GM08714 (cell line): ENCODE measurements at regions not wholly inside any gene's neighbourhood (a gene's known extent, or its start where the extent isn't known, plus 50 kb on each side); places are given as distances from the start of the nearest gene placed in this dataset.

ENCODE experiments used
- H3K4me3 ChIP-seq: fragments of 200-500 bp; sonication (Bioruptor generic); 2 replicates; pipeline ENCODE4 v1.5.1; 2014; ENCODE audit warnings: mild to moderate bottlenecking, low read length, inconsistent platforms
- ZNF274 ChIP-seq: IDR thresholded peaks from 2 replicates; pipeline ENCODE4 v1.6.1; 2012; ENCODE audit warnings: mild to moderate bottlenecking, low read depth, low read length

DNA sequence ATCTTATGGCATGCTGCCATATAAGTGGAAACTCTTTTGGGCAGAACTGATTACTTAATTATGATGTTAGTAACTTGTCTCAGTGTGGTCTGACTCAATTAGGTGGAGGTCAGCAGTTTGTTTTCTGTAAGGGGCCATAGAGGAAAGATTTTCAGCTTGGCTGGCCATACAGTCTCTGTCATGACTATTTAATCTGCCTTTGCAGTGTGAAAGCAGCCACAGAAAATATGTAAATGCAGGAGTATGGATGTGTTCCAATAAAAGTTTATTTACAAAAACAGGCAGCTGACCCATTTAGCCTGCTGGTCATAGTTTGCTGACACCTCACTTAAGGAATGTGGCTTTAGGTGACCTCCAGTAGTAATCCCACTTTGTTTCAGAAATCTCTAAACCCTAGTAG lies 700.7 kb downstream of the EPM2A start:
- no peak for TF ChIP-seq ZNF274
- H3K4me3 ChIP-seq, result no peak overlapping the region

DNA sequence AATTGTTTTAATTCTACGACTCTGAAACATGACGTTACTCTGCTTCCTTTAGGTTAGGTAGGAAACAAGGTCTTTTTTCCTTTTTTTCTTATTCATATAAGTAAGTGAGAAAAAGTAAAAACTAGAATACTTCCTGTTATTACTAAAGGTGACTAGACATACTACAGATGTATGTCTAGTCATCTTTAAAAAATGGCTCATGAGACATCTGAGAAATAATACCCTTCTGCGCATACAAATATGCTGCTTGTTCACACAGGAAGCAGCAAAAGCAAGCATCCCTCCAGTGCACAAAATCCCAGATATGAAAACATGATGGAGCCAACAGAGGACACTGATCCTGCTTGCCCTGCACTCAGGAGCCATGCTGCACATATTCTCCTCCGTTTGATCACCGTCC lies 699.1 kb downstream of the EPM2A start:
- no peak for TF ChIP-seq ZNF274
- H3K4me3 ChIP-seq, result no peak overlapping the region

DNA sequence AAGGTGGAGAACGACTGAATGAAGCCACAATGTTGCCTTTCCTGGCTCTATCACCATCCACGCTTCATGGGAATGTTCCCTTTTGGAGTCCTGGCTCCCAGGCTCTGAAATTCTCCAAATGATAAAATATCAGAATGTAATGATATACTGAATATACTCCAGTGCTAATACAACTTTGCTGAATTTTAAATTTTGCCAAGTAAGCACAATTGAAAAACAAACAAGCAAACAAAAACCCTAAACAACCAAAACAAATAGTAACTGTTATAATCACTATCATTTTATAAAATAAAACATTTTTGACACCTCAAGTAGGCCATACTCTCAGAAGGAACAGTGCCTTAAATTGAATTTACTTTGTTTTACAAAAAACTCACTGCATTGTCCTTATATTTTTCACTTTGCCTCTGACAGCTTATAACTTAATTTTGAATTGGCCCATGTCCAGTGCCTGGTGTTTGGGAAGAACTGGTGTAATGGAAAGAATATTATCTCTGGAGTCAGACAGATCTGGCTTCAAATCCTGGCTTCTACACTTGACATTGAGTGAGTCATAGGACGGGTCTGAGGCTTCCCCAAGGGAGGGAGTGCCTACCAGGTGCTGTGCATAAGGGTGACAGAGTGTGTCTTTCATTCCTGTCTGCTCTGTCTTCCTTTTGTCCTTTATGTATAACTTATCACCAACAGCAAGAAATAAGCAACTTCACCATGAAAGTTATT lies 698.3 kb downstream of the EPM2A start:
- no peak overlapping the region for H3K4me3 ChIP-seq
- TF ChIP-seq ZNF274, result no peak

DNA sequence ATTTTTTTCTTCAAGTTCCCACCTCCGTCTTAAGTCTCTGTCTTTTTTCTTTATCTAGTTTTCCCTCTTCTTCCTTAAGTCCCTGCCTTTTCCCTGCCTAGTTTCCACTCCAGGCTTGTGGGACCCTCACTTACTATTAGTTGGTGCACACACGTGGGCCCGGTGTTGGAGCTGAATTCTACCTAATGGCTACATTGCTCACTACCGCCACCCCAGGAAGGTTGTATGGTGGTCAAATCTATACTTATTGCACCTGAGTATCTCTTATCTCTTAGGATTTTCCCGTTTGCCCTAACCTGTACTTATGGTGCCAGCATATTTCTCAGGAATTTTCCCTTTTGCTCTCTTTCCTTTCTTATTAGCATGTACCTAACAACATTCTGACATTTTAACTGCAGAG lies 692.8 kb downstream of the EPM2A start:
- TF ChIP-seq ZNF274, result no peak

DNA sequence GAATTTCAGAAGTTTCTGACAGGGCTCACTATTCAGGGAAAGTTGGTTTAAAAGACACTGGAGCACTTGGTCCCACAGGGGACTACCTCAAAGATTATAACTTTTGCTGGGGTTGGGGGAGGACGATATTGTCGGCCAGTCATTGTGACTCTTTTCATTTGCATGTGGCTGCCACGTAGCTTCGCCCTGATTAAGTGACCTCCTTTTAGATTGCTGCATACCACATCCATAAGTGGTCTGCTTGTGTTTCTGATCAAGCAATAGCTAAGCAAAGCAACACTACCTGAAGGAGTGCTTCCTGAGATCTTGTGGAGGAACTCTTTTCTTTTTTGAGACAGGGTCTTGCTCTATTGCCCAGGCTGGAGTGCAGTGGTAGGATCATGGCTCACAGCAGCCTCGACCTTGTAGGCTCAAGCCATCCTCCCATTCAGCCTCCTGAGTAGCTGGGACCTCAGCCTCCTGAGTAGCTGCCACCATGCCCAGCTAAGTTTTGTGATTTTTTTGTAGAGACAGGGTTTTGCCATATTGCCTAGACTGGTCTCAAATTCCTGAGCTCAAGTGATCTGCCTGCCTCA lies 691.3 kb downstream of the EPM2A start:
- no peak for TF ChIP-seq ZNF274

More for the DNA sequence above, 692.8 kb downstream of the EPM2A start:
- no peak overlapping the region for H3K4me3 ChIP-seq

DNA sequence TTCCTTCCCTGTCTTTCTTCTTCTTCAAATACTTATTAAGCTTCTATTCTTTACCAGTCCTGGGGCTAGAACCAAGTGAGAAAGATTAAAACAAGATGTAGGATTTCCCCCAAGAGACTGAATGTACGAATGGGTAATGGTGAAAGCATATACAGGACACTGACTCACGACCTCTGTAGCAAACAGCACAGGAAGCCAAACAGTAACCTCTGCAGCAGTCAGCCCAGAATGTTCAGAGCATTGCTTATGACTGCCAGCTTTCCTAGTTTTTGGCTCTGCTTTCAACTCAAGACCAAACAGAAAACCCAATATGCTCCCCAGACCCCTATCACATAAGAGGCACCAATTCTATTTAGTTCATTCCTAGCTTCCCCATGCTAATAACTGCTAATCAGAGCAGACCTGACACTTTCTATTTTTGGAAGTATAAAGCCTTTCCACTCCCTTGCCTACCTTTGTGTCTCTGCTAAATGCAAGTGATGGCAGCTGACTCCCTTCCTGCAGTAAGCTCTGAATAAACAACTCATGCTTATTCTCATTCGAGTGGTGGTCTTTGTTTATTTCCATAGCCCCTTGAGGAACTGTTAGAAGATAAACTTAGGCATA lies 690.6 kb downstream of the EPM2A start:
- no peak for TF ChIP-seq ZNF274
- no peak overlapping the region for H3K4me3 ChIP-seq

More for the DNA sequence above, 691.3 kb downstream of the EPM2A start:
- no peak overlapping the region for H3K4me3 ChIP-seq

DNA sequence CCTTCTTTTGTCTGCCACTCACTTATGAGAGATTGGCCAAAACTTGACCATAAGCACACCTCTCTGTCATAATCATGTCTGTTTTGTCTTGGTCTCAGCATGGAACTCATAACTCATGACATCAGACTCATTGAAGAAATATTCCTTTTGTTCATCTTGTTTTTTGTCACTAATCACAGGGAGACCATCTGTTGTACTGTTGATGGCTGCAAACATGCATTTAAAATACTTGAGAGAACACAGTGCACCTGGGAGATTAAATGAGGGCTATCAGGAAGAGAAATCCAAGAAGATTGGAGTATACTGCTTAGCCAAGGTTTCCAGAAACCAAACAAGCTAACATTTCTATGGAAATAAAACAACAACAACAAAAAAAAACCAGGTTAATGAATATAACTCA lies 689.7 kb downstream of the EPM2A start:
- no peak for TF ChIP-seq ZNF274
- H3K4me3 ChIP-seq, result no peak overlapping the region

DNA sequence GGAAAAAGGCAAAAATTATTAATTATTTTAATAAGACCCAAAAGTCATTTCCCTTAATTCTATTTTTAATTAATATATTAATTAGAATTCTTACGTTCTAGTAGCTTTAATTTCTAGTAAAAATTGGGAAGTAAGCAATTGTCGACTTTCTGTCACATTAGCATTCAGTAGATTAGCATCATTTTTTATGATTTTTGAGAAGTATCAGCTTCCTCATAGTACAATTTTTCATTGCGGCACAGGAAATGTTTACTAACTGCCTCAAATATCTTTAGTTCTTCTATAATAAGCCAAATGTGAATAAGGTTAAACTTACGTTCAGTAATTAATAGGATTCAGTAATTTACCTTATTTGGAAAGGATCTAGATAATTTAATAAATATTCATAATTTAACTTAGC lies 687.4 kb downstream of the EPM2A start:
- no peak overlapping the region for H3K4me3 ChIP-seq
- no peak for TF ChIP-seq ZNF274

DNA sequence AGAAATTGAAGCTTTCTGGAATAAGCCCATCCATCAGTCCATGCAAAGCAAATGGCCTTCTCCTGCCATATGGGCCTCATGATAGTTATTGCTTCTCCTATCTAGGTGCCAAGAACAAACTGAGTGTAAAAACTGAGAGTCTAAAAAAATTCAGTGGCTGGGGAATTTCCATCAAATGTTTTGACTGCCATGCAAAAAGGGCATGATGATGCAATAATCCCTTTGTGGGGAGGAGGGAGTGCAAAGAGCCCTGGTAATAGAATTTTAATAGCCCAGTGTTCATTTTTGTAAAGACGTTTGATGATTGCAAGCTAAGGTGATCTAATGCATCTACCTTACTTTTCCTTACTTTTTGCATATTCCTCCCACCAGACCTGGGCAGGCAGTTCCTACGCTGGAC lies 683.7 kb downstream of the EPM2A start:
- TF ChIP-seq ZNF274, result no peak

DNA sequence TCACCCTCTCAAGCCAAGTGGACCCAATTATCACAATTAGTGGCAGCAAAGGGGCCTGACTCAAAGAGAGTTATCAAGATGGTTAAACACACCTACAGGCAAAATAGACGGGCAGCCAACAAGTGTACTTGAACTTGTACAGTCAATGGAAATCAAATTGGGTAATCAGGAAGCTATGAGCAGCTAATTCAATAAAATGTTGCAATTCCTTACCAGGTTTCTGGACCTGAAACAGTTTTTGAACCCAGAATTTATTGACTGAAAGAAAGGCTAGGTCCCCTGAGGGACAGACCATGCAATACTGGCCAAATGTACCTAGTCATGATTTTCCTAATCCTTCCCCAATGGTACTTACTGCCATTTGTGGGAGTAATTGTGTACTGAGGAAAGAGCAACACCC lies 679.8 kb downstream of the EPM2A start:
- TF ChIP-seq ZNF274, result no peak

More for the DNA sequence above, 683.7 kb downstream of the EPM2A start:
- no peak overlapping the region for H3K4me3 ChIP-seq

DNA sequence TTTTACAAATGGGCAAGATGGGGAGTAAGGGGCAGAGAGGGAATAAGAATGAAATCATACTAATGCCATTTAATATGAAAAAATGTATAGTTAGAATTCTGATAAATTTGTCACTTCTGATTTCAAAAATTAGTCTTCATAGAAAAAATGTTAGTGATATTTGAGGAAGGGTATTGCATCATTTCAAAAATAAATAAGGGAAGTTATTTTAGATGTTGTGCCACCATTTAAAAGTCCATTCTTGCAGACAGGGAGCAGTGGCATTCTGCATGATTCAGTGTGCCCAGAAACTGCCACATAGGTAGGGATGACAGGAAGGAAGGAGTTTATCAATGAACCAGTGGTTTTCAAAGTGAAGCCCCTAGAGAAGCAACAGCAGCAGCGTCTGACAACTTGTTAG lies 674.6 kb downstream of the EPM2A start:
- H3K4me3 ChIP-seq, result no peak overlapping the region
- TF ChIP-seq ZNF274, result no peak

More for the DNA sequence above, 679.8 kb downstream of the EPM2A start:
- H3K4me3 ChIP-seq, result no peak overlapping the region

DNA sequence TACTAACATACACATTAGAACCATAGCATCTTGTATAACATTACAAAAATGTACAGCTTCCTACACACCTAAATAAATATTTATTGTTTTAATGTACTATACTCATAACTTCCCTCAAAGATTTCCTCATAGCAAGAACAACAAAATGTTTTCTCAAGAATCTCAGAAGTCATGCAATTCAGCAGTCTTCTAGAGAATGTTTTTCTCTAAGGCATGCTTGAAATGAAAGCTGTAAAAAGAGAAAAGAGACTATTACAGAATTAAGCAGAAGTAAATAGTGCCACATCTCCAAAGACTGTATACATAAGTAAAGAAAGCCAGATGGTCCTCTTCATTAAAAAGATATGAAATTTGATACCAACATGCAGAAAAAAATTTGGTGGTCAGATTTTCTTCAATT lies 672.2 kb downstream of the EPM2A start:
- TF ChIP-seq ZNF274, result no peak
- no peak overlapping the region for H3K4me3 ChIP-seq

DNA sequence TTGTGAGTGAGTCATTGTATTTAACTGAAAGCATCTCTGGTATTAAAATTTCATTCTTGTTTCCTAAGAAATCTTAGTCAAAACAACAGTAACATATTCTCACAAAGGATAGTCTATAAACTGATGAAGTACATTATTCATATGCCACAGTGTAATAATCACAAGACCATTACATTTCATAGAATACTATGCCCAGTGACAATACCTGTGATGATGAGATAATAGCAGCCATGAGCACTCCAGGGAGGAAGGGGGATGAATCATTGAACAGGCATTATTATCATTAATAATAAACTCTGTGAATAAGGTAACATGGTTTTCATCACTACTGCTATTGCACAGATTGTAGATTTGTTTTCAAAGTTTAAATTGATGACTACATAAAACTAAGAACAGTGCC lies 667.9 kb downstream of the EPM2A start:
- no peak for TF ChIP-seq ZNF274
- no peak overlapping the region for H3K4me3 ChIP-seq

DNA sequence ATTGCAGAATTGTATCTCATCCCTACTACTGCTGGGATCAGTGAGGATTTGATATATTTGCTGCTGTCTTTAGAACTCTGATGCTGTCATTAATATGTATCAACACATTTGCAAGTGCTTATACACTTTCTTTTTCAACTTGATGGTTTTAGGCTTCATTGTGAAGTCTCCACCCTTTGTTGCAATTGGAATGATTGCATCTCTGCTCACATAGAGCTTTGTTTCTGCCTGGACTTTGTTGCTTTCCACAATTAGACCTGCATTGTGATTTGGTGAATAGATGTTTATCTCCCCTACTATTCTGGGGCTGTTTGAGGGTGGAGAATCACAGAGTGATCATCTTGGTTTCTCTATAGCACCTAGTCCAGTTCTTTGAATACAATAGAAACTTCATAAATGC lies 666.7 kb downstream of the EPM2A start:
- H3K4me3 ChIP-seq, result no peak overlapping the region
- TF ChIP-seq ZNF274, result no peak

DNA sequence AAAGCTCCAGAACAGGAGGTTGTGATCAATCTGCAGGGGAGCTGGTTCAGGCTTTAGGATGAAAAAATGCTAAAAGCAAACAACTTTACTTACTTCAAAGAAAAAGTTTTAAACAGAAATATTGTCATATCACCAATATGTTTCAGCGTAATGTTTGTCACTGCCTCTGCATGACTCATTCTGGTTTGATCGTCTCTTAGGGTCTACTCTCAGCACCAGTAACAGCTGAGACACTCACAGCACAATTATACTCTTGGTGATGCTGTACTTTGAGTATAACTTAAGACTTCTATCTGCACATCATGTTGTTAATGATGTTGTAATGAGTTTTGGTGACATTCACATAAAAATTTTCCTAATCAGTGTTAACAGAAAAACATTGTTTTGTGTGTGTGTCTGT lies 665.4 kb downstream of the EPM2A start:
- TF ChIP-seq ZNF274, result no peak
- H3K4me3 ChIP-seq, result no peak overlapping the region
